ENCODE measurements at regions not wholly inside any gene's neighbourhood (a gene's known extent, or its start where the extent isn't known, plus 50 kb on each side); places are given as distances from the start of the nearest gene placed in this dataset.
"Not testable (repeated sequence)": the region's sequence is repeated elsewhere in the genome, so short reads cannot be mapped to it uniquely, and the experiment has no call there.

DNA sequence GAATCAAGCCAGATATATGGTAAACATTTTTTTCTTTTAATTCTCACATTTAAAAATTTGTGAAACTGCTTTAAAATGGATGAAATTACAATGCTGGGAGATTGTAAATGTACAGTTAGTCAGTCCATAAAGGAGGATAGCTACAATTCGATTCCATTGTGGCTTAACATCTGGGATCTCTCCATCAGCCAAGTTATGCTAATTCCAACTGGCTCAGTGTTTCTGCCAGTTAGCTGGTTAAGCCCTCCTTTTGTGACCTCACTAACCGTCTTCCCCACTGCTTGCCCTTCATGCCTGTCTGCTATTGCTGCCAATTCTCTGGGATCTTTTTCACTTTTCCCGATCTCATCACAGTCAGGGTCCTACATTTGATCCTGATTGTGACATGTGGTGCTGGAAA, 1347.6 kb downstream of the CDH11 start:
- Histone ChIP-seq H3K36me3 (no peaks in the 10 kb centered on the region), H3K9me3 (no peaks in the 10 kb centered on the region), H3K4me1 (no peaks in the 10 kb centered on the region), H3K27me3 (no peaks in the 10 kb centered on the region), H3K4me3 (ENCODE audit: low read depth, low read length) (no peak overlapping the region)
- TF ChIP-seq, protein P1, sequence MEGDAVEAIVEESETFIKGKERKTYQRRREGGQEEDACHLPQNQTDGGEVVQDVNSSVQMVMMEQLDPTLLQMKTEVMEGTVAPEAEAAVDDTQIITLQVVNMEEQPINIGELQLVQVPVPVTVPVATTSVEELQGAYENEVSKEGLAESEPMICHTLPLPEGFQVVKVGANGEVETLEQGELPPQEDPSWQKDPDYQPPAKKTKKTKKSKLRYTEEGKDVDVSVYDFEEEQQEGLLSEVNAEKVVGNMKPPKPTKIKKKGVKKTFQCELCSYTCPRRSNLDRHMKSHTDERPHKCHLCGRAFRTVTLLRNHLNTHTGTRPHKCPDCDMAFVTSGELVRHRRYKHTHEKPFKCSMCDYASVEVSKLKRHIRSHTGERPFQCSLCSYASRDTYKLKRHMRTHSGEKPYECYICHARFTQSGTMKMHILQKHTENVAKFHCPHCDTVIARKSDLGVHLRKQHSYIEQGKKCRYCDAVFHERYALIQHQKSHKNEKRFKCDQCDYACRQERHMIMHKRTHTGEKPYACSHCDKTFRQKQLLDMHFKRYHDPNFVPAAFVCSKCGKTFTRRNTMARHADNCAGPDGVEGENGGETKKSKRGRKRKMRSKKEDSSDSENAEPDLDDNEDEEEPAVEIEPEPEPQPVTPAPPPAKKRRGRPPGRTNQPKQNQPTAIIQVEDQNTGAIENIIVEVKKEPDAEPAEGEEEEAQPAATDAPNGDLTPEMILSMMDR (IDR thresholded peaks at IDR 0.05; ENCODE audit: low read depth, low read length), result no peak
- DNase-seq, result no peak

DNA sequence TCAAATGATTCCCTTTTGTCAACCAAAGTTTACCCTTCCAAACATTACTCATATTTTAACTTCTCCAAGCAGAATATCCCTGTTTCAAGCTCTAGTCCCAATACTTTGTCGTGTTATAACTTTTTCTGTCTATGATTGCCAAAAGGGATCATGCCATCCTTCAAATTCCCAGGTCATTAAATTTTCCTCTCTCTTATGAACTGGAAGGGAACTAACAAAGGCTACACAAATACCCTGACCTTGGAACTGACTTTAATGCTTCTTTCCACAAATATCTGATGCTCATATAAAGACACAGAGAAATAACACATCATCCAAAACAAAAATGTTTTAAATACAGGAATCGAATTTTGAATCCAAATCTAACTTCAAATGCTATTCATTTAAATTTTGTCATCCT, 1352.7 kb downstream of the CDH11 start:
- TF ChIP-seq, protein P1 (IDR thresholded peaks at IDR 0.05; ENCODE audit: low read depth, low read length), result no peak
- DNase-seq, result no peak
- no peak overlapping the region for H3K4me3 ChIP-seq (ENCODE audit: low read depth, low read length)
- H3K9me3 ChIP-seq, result no peaks in the 10 kb centered on the region
- no peaks in the 10 kb centered on the region for H3K27me3 ChIP-seq
- H3K4me1 ChIP-seq, result no peaks in the 10 kb centered on the region
- H3K36me3 ChIP-seq, result no peaks in the 10 kb centered on the region

DNA sequence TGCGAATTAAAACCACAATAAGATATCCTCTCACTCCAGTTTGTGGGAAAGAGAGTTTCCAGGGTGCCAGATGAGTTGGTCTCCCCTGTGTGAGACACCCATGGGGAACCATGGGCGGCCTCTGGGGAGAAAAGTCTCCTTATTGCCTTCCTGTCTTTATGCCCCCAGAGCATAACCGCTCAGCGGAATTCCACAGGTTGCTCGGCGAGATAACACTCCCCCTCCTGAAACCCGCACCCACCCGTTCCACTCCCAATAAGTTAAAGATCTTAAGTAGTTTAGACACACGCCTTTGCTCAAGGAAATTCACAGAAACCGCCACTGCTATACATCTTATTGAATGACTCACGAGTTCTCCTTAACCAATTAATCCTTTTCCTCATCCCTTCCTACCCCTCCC, 1361.6 kb downstream of the CDH11 start:
- H3K36me3 ChIP-seq; H3K4me1 ChIP-seq; DNase-seq; H3K4me3 ChIP-seq (ENCODE audit: low read depth, low read length); H3K9me3 ChIP-seq; H3K27me3 ChIP-seq: not testable (repeated sequence)

DNA sequence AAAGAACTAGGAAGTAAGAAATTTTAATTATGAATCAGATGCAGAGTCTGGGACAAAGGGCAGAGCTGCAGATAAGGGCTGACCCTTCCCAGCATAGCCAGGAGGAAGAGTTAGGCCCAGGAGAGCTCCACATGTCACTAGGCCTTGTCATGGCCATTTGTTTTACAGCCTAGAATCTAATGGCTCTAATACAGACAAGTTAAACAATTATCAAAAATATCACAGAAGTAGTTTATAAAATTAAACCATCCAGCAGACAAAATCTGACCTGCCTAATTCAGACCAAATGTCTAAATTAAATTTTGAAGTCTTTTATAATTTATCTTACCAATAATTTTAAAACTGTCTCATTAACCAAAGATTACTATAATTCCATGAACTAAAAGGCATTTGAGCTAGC, 1369.5 kb downstream of the CDH11 start:
- TF ChIP-seq, protein P1 (IDR thresholded peaks at IDR 0.05; ENCODE audit: low read depth, low read length), result no peak
- DNase-seq, result peak; percentile 8

DNA sequence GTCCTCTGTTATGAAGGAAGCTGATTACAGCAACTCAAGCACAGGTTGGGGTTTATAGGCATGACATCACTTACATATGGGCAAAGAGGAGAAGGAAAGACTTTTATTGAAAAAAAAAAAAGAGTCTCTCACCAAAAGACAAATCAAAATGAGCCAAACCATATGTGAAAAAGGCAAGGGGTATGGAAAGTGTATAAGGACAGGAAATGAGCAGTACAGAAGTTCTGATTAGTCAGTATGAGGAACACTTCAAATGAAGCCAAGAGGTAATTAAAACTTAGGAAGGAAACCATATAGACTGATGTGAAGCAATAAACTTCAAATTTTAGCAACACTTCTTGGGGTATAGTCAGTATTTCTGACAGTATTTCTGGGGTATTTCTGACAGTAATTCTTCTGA, 1372.6 kb downstream of the CDH11 start:
- TF ChIP-seq, protein P1 (IDR thresholded peaks at IDR 0.05; ENCODE audit: low read depth, low read length), result no peak
- H3K9me3 ChIP-seq, result no peaks in the 10 kb centered on the region

More for the DNA sequence above, 1369.5 kb downstream of the CDH11 start:
- Histone ChIP-seq H3K36me3 (no peaks in the 10 kb centered on the region), H3K4me1 (no peaks in the 10 kb centered on the region), H3K9me3 (no peaks in the 10 kb centered on the region), H3K4me3 (ENCODE audit: low read depth, low read length) (no peak overlapping the region), H3K27me3 (no peaks in the 10 kb centered on the region)

DNA sequence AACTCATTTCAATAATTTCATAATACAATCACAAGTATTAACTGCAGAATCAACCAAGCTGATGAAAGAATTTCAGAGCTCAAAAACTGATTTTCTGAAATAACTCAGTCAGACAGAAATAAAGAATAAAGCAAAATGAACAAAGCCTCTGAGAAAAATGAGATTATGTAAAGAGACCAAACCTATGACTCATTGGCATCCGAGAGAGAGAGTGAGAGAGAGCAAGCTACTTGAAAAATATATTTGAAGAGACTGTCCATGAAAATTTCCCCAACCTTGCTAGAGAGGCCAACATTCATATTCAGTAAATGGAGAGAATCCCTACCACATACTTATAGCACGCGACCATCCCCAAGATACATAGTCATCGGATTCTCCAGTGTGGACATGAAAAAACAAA, 1376.4 kb downstream of the CDH11 start:
- no peak for DNase-seq
- no peaks in the 10 kb centered on the region for H3K4me1 ChIP-seq
- H3K4me3 ChIP-seq (ENCODE audit: low read depth, low read length), result no peak overlapping the region
- H3K27me3 ChIP-seq, result no peaks in the 10 kb centered on the region
- TF ChIP-seq, protein P1 (IDR thresholded peaks at IDR 0.05; ENCODE audit: low read depth, low read length), result no peak
- no peaks in the 10 kb centered on the region for H3K36me3 ChIP-seq
- H3K9me3 ChIP-seq, result no peaks in the 10 kb centered on the region

More for the DNA sequence above, 1372.6 kb downstream of the CDH11 start:
- Histone ChIP-seq H3K4me1 (no peaks in the 10 kb centered on the region), H3K4me3 (ENCODE audit: low read depth, low read length) (no peak overlapping the region), H3K36me3 (no peaks in the 10 kb centered on the region), H3K27me3 (no peaks in the 10 kb centered on the region)
- no peak for DNase-seq
